Spleen (tissue), 11 donors: ENCODE measurements at regions not wholly inside any gene's neighbourhood (a gene's known extent, or its start where the extent isn't known, plus 50 kb on each side); places are given as distances from the start of the nearest gene placed in this dataset.

Experiments used
- DNase-seq: peaks from one replicate; pipeline ENCODE4 v3.0.0-alpha.2; 2020
- H3K27ac ChIP-seq, 8 donors: fragments of 200-600 bp; sonication (generic) in 7 of 8; 1 replicate in 4 of 8; 2 replicates in 4 of 8; pipeline versions ENCODE4 v1.5.0 to v1.8.0; 2016 to 2021; ENCODE audit warnings: inconsistent platforms in 4 of 8, mild to moderate bottlenecking in 4 of 8, moderate library complexity in 1 of 8
- H3K27me3 ChIP-seq, 7 donors: fragments of 200-600 bp; sonication (generic) in 6 of 7; replicated peaks in 1 of 7; 1 replicate in 4 of 7; 2 replicates in 3 of 7; pipeline versions ENCODE4 v1.5.0 to v1.8.0; 2016 to 2021; ENCODE audit warnings: inconsistent platforms in 3 of 7, mild to moderate bottlenecking in 1 of 7
- H3K36me3 ChIP-seq, 6 donors: fragments of 200-600 bp; sonication (generic) in 5 of 6; 1 replicate in 4 of 6; 2 replicates in 2 of 6; pipeline versions ENCODE4 v1.5.0 to v1.8.0; 2016 to 2021; ENCODE audit warnings: inconsistent platforms in 2 of 6
- H3K4me1 ChIP-seq, 6 donors: fragments of 200-600 bp; sonication (generic) in 5 of 6; 1 replicate in 3 of 6; 2 replicates in 3 of 6; pipeline versions ENCODE4 v1.5.0 to v1.8.0; 2016 to 2021; ENCODE audit warnings: inconsistent platforms in 3 of 6
- H3K4me3 ChIP-seq, 8 donors: fragments of 200-600 bp; sonication (generic) in 7 of 8; 1 replicate in 4 of 8; 2 replicates in 4 of 8; pipeline versions ENCODE4 v1.5.0 to v1.8.0; 2016 to 2021; ENCODE audit warnings: inconsistent platforms in 4 of 8, mild to moderate bottlenecking in 4 of 8, moderate library complexity in 2 of 8
- H3K9me3 ChIP-seq, 8 donors: fragments of 200-600 bp; sonication (generic) in 7 of 8; 1 replicate in 4 of 8; 2 replicates in 4 of 8; pipeline versions ENCODE4 v1.5.0 to v1.8.0; 2016 to 2021; ENCODE audit warnings: inconsistent platforms in 4 of 8
- CTCF ChIP-seq, 11 experiments: fragments of 200-600 bp in 7 of 11; fragments of 450-650 bp in 4 of 11; sonication (generic) in 4 of 11; IDR thresholded peaks in 8 of 11; conservative IDR thresholded peaks in 3 of 11; 1 replicate in 7 of 11; 2 replicates in 4 of 11; pipeline versions ENCODE4 v1.4.0 to v1.8.0; 2016 to 2021; ENCODE audit warnings: antibody characterized with exemption in 11 of 11, inconsistent platforms in 4 of 11, mild to moderate bottlenecking in 1 of 11
- POLR2A ChIP-seq, 3 donors: fragments of 450-650 bp; IDR thresholded peaks; one replicate each; pipeline ENCODE4 v1.5.1; 2017; ENCODE audit warnings: antibody characterized with exemption in 3 of 3, mild to moderate bottlenecking in 1 of 3
- POLR2AphosphoS5 ChIP-seq, 3 donors: sonication (generic); formaldehyde crosslinking; IDR thresholded peaks; one replicate each; pipeline ENCODE4 v1.5.1; 2017; ENCODE audit warnings: antibody characterized with exemption in 3 of 3
- WGBS, 5 donors: extraction: QIAGEN DNeasy Blood & Tissue Kit in 3 of 5; methylation state at CpG; one replicate each; pipeline versions ENCODE4 v1.1.5 to v1.1.7; 2013 to 2018; 5-methylcytosine and 5-hydroxymethylcytosine counted together
- intact Hi-C: fragments of 100-400 bp; cut with DNase I; formaldehyde crosslinking; loops from one replicate; pipeline ENCODE4 v1.15.0; 2023; ENCODE audit warnings: low total_unique reads
- donor health status: healthy with polysubstance abuse.
- donor health status: DM: no; HTN: no; CAD: no; lungs with moderate emphysema.
- donor health status: DM: no; HTN: no; CAD: no.
- donor health status: Bipolar disorder and iron deficiency.
- donor health status: healthy.
- donor health status: DM: no; HTN: no; CAD: no.
- donor health status: DM: yes; HTN: yes; CAD: no.

- no peaks in the 10 kb centered on the region for H3K27me3 ChIP-seq
- no peak overlapping the region for H3K4me3 ChIP-seq
- no peak for DNase-seq
- TF ChIP-seq CTCF (IDR thresholded peaks at IDR 0.05 in 8 of 11, conservative IDR thresholded peaks at IDR 0.05 in 3 of 11) (no peak), POLR2A (IDR thresholded peaks at IDR 0.05) (no peak), POLR2AphosphoS5 (IDR thresholded peaks at IDR 0.05) (no peak)
- no peaks in the 10 kb centered on the region for H3K4me1 ChIP-seq
- 84 to 100% (median 98%) methylated on average over 1 of the region's 1 CpG for WGBS, 5 donors
- intact Hi-C loops: no loop called here
- no peak overlapping the region for H3K27ac ChIP-seq
- no peaks in the 10 kb centered on the region for H3K36me3 ChIP-seq
- H3K9me3 ChIP-seq: peaks cover 0 to 46% (median 19%) of the 10 kb centered on the region in 8 donors
Measured at GRCh38 chr10:16001581-16001980, 141.3 kb upstream of the MINDY3 start.

GRCh38 chr10:16009785-16010184 lies 149.5 kb upstream of the MINDY3 start:
- no peak for TF ChIP-seq POLR2A (IDR thresholded peaks at IDR 0.05)
- H3K27ac ChIP-seq: no peak overlapping the region
- H3K4me3 ChIP-seq: no peak overlapping the region
- DNase-seq: no peak
- H3K27me3 ChIP-seq: no peaks in the 10 kb centered on the region
- intact Hi-C loops: no loop called here
- H3K9me3 ChIP-seq: peaks cover 0 to 14% (median 6%) of the 10 kb centered on the region in 8 donors
- no peaks in the 10 kb centered on the region for H3K4me1 ChIP-seq
- H3K36me3 ChIP-seq: no peaks in the 10 kb centered on the region
- 45 to 61% (median 50%) methylated on average over 6 of the region's 6 CpGs for WGBS, 5 donors

GRCh38 chr10:16011548-16011947 lies 151.2 kb upstream of the MINDY3 start:
- H3K27me3 ChIP-seq: no peaks in the 10 kb centered on the region
- H3K9me3 ChIP-seq: peaks cover 0 to 4% (median 0%) of the 10 kb centered on the region in 8 donors
- H3K4me1 ChIP-seq: no peaks in the 10 kb centered on the region
- no peak overlapping the region for H3K27ac ChIP-seq
- DNase-seq: no peak
- TF ChIP-seq POLR2A (IDR thresholded peaks at IDR 0.05) (no peak), POLR2AphosphoS5 (IDR thresholded peaks at IDR 0.05) (no peak), CTCF (IDR thresholded peaks at IDR 0.05 in 8 of 11, conservative IDR thresholded peaks at IDR 0.05 in 3 of 11) (no peak)
- intact Hi-C loops: no loop called here
- H3K36me3 ChIP-seq: no peaks in the 10 kb centered on the region
- no peak overlapping the region for H3K4me3 ChIP-seq

- Histone ChIP-seq H3K4me3 (no peak overlapping the region), H3K36me3 (no peaks in the 10 kb centered on the region), H3K27ac (no peak overlapping the region), H3K9me3 (peaks cover 0 to 19% (median 3%) of the 10 kb centered on the region in 8 donors), H3K27me3 (no peaks in the 10 kb centered on the region), H3K4me1 (no peaks in the 10 kb centered on the region)
- DNase-seq: no peak
- no peak for TF ChIP-seq POLR2A (IDR thresholded peaks at IDR 0.05)
- TF ChIP-seq POLR2AphosphoS5 (IDR thresholded peaks at IDR 0.05): no peak
- TF ChIP-seq CTCF (IDR thresholded peaks at IDR 0.05 in 8 of 11, conservative IDR thresholded peaks at IDR 0.05 in 3 of 11): no peak
- WGBS, 5 donors: 49 to 69% (median 60%) methylated on average over 3 of the region's 3 CpGs
- intact Hi-C loops: no loop called here
Measured at GRCh38 chr10:16014469-16014868, 154.2 kb upstream of the MINDY3 start.

GRCh38 chr10:16016688-16017087 lies 156.4 kb upstream of the MINDY3 start:
- no peaks in the 10 kb centered on the region for H3K36me3 ChIP-seq
- peaks cover 0 to 38% (median 21%) of the 10 kb centered on the region in 8 donors for H3K9me3 ChIP-seq
- 44 to 62% (median 54%) methylated on average over 4 of the region's 4 CpGs for WGBS, 5 donors
- H3K27ac ChIP-seq: no peak overlapping the region
- TF ChIP-seq CTCF (IDR thresholded peaks at IDR 0.05 in 8 of 11, conservative IDR thresholded peaks at IDR 0.05 in 3 of 11) (no peak), POLR2A (IDR thresholded peaks at IDR 0.05) (no peak), POLR2AphosphoS5 (IDR thresholded peaks at IDR 0.05) (no peak)
- DNase-seq: no peak
- no peak overlapping the region for H3K4me3 ChIP-seq
- no peaks in the 10 kb centered on the region for H3K4me1 ChIP-seq
- no peaks in the 10 kb centered on the region for H3K27me3 ChIP-seq
- intact Hi-C loops: no loop called here
